IMR-90 (cell line): ENCODE measurements at regions not wholly inside any gene's neighbourhood (a gene's known extent, or its start where the extent isn't known, plus 50 kb on each side); places are given as distances from the start of the nearest gene placed in this dataset.

Experiments used
- ATAC-seq: fragments of 200-7000 bp; cut with Tn5 transposase; 2 replicates; pipeline ENCODE4 v1.9.1; 2020; ENCODE audit warnings: low read depth, mild to moderate bottlenecking, moderate library complexity
- BruUV-seq: library from RNA; stranded (reverse); fragments of 400-500 nt; replicated peaks from 2 replicates; lab custom pipeline; 2021; lab: Mats Ljungman, UMichigan
- CTCF ChIA-PET: fragments of 300-600 bp; formaldehyde crosslinking; extraction: SDS; loops from one replicate; lab custom pipeline; 2021; ENCODE audit warnings: antibody characterized with exemption; lab: Yijun Ruan, JAX
- POLR2A ChIA-PET: fragments of 300-600 bp; sonication (Branson Sonifier 250); formaldehyde crosslinking; loops from one replicate; lab custom pipeline; 2022; ENCODE audit warnings: antibody characterized with exemption; ENCODE audit not compliant: unreplicated experiment; lab: Charles Lee
- DNase-seq: peaks from one replicate; pipeline ENCODE4 v3.0.0; 2013
- H2AFZ ChIP-seq: replicated peaks from 2 replicates; pipeline ENCODE3; 2013; ENCODE audit warnings: low read length, mild to moderate bottlenecking; ENCODE audit not compliant: poor library complexity
- H2AK5ac ChIP-seq: 2 replicates; pipeline ENCODE4 v1.6.1; 2013; ENCODE audit warnings: low read depth, low read length, inconsistent platforms
- H2AK9ac ChIP-seq: replicated peaks from 2 replicates; pipeline ENCODE3; 2013; ENCODE audit warnings: mild to moderate bottlenecking, low read depth, low read length, moderate library complexity; ENCODE audit not compliant: poor library complexity
- H2BK120ac ChIP-seq: 2 replicates; pipeline ENCODE4 v1.6.1; 2013; ENCODE audit warnings: low read depth, low read length, inconsistent platforms
- H2BK15ac ChIP-seq: 3 replicates; pipeline ENCODE4 v1.6.1; 2013; ENCODE audit warnings: low read depth, low read length, inconsistent platforms
- H2BK20ac ChIP-seq: 2 replicates; pipeline ENCODE4 v1.6.1; 2013; ENCODE audit warnings: low read depth, mild to moderate bottlenecking, inconsistent platforms, low read length, moderate library complexity
- H2BK5ac ChIP-seq: 2 replicates; pipeline ENCODE4 v1.6.1; 2013; ENCODE audit warnings: mild to moderate bottlenecking, low read depth, low read length, inconsistent platforms; ENCODE audit not compliant: poor library complexity, severe bottlenecking
- H3K14ac ChIP-seq: replicated peaks from 2 replicates; pipeline ENCODE4 v1.6.1; 2013; ENCODE audit warnings: low read depth, low read length, inconsistent platforms
- H3K18ac ChIP-seq: 2 replicates; pipeline ENCODE4 v1.6.1; 2013; ENCODE audit warnings: low read depth, low read length, control low read depth
- H3K23ac ChIP-seq: 2 replicates; pipeline ENCODE4 v1.6.1; 2013; ENCODE audit warnings: low read depth, low read length, inconsistent platforms
- H3K27ac ChIP-seq: 2 replicates; pipeline ENCODE4 v1.5.1; 2013; ENCODE audit warnings: mild to moderate bottlenecking, control low read depth, low read length; ENCODE audit not compliant: insufficient read depth
- H3K27me3 ChIP-seq: 2 replicates; pipeline ENCODE4 v1.6.1; 2013; ENCODE audit warnings: low read length; ENCODE audit not compliant: control insufficient read depth, insufficient read depth
- H3K36me3 ChIP-seq: 2 replicates; pipeline ENCODE4 v1.6.1; 2013; ENCODE audit warnings: low read length, mixed read lengths; ENCODE audit not compliant: control insufficient read depth, insufficient read depth
- H3K4ac ChIP-seq: 2 replicates; pipeline ENCODE4 v1.6.1; 2013; ENCODE audit warnings: low read depth, low read length, inconsistent platforms
- H3K4me1 ChIP-seq: 2 replicates; pipeline ENCODE4 v1.6.1; 2013; ENCODE audit warnings: low read length, mixed read lengths; ENCODE audit not compliant: control insufficient read depth, insufficient read depth
- H3K4me2 ChIP-seq: 2 replicates; pipeline ENCODE4 v1.6.1; 2013; ENCODE audit warnings: low read depth, mild to moderate bottlenecking, control low read depth, low read length, moderate library complexity
- H3K4me3 ChIP-seq: 2 replicates; pipeline ENCODE4 v1.5.1; 2013; ENCODE audit warnings: low read depth, mild to moderate bottlenecking, control low read depth, low read length, moderate library complexity; ENCODE audit not compliant: insufficient read depth
- H3K56ac ChIP-seq: 2 replicates; pipeline ENCODE4 v1.6.1; 2013; ENCODE audit warnings: low read length, inconsistent platforms; ENCODE audit not compliant: insufficient read depth; ENCODE audit errors: extremely low read depth
- H3K79me1 ChIP-seq, 2 experiments: 2 replicates each; pipeline ENCODE4 v1.6.1; 2013; ENCODE audit warnings: low read length in 2 of 2, inconsistent platforms in 1 of 2, low read depth in 1 of 2
- H3K9ac ChIP-seq: 2 replicates; pipeline ENCODE4 v1.6.1; 2013; ENCODE audit warnings: low read depth, low read length, control low read depth
- H3K9me1 ChIP-seq: 2 replicates; pipeline ENCODE4 v1.6.1; 2013; ENCODE audit warnings: low read length, inconsistent platforms; ENCODE audit not compliant: insufficient read depth
- H3K9me3 ChIP-seq: 2 replicates; pipeline ENCODE4 v1.6.1; 2013; ENCODE audit warnings: low read length; ENCODE audit not compliant: control insufficient read depth, insufficient read depth
- H4K20me1 ChIP-seq: 2 replicates; pipeline ENCODE4 v1.6.1; 2013; ENCODE audit warnings: low read length, inconsistent platforms; ENCODE audit not compliant: insufficient read depth
- H4K5ac ChIP-seq: 2 replicates; pipeline ENCODE4 v1.6.1; 2013; ENCODE audit warnings: mild to moderate bottlenecking, low read depth, low read length, control low read depth
- H4K8ac ChIP-seq, 2 experiments: 2 replicates each; pipeline ENCODE4 v1.6.1; 2013; ENCODE audit warnings: low read depth in 2 of 2, low read length in 2 of 2, control low read depth in 1 of 2, inconsistent platforms in 1 of 2
- H4K91ac ChIP-seq: 2 replicates; pipeline ENCODE4 v1.6.1; 2013; ENCODE audit warnings: low read depth, low read length, inconsistent platforms; ENCODE audit not compliant: insufficient read depth
- CHD1 ChIP-seq: IDR thresholded peaks from 2 replicates; pipeline ENCODE4 v1.6.1; 2012; ENCODE audit warnings: low read depth, low read length, improper control_type of control experiment
- MAFK ChIP-seq: IDR thresholded peaks from 2 replicates; pipeline ENCODE4 v1.6.1; 2012; ENCODE audit warnings: low read depth, low read length, improper control_type of control experiment
- NFE2L2 ChIP-seq: fragments of 150-350 bp; IDR thresholded peaks from 2 replicates; pipeline ENCODE4 v1.6.1; 2016; ENCODE audit warnings: low read depth, mild to moderate bottlenecking, low read length
- RFX5 ChIP-seq: IDR thresholded peaks from 2 replicates; pipeline ENCODE4 v1.8.0; 2012; ENCODE audit warnings: low read depth, mild to moderate bottlenecking, low read length, moderate library complexity
- SMC3 ChIP-seq: fragments of 150-350 bp; IDR thresholded peaks from 2 replicates; pipeline ENCODE4 v1.6.1; 2016; ENCODE audit warnings: low read depth, mild to moderate bottlenecking, antibody characterized with exemption, low read length, moderate library complexity
- WGBS, 2 experiments: methylation state at CpG; one replicate each; pipeline versions ENCODE4 v1.1.5 to v1.1.7; 2013; ENCODE audit warnings: missing lambda C conversion rate in 2 of 2; ENCODE audit not compliant: insufficient read length in 1 of 2; ENCODE audit errors: extremely low coverage in 2 of 2; 5-methylcytosine and 5-hydroxymethylcytosine counted together
- dilution Hi-C: fragments of 300-500 bp; cut with HindIII; formaldehyde crosslinking; loops from one replicate; pipeline ENCODE4 v1.14.3; 2018; ENCODE audit warnings: low sequenced_read_pairs; ENCODE audit not compliant: unreplicated experiment
- in situ Hi-C: fragments of 300-500 bp; cut with MboI; formaldehyde crosslinking; loops from 3 replicates; pipeline ENCODE4 v1.14.3; 2019; ENCODE audit warnings: low sequenced_read_pairs, inconsistent platforms, mixed read lengths
- intact Hi-C: fragments of 100-400 bp; cut with micrococcal nuclease; formaldehyde crosslinking; loops from 2 replicates; pipeline ENCODE4 v1.10.0; 2022
- TF ChIP-seq, protein P1 (sequence below): fragments of 150-350 bp; IDR thresholded peaks from 2 replicates; pipeline ENCODE4 v1.6.1; 2016; ENCODE audit warnings: low read depth, mild to moderate bottlenecking, low read length, moderate library complexity, borderline replicate concordance
- TF ChIP-seq, protein P2 (sequence below): fragments of 150-350 bp; IDR thresholded peaks from 2 replicates; pipeline ENCODE4 v1.6.1; 2017; ENCODE audit warnings: mild to moderate bottlenecking, antibody characterized with exemption, low read length, low read depth

DNA sequence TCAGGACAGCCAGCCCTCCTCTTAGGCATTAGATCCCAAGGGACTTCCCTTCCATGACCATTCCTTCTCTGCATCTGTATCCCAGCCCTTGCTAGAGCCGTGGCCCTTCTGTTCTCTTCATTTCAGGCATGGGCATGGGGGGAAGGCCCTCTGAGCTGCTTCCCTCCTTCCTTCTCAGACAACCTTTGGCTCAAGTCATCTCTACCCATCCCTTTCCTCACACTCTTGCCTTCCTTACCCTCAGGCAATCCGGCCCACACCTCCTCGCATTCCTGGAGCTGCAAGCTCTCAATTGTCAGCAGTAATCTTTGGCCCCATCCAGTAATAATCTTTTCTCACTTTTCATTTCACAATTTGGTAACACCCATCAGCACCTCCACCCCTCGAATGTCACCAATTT lies 426.9 kb upstream of the JARID2 start:
- Histone ChIP-seq H4K8ac (no peak overlapping the region), H3K36me3 (no peaks in the 10 kb centered on the region), H3K18ac (no peak overlapping the region), H3K14ac (no peak overlapping the region), H2AFZ (no peak overlapping the region), H2BK120ac (no peak overlapping the region), H4K20me1 (no peaks in the 10 kb centered on the region), H3K79me1 (no peaks in the 10 kb centered on the region), H2BK15ac (no peak overlapping the region), H4K5ac (no peak overlapping the region), H2BK5ac (no peak overlapping the region), H3K56ac (no peak overlapping the region), H3K27ac (no peak overlapping the region), H2AK5ac (no peak overlapping the region), H3K9me3 (no peaks in the 10 kb centered on the region), H3K4me3 (no peak overlapping the region), H3K9me1 (0 out of 2 replicates have a peak, but pooled peaks cover 5% of the 10 kb centered on the region), H3K9ac (no peak overlapping the region), H3K27me3 (no peaks in the 10 kb centered on the region), H2BK20ac (no peak overlapping the region), H3K4me2 (no peak overlapping the region), H3K4ac (peak overlapping the region; percentile 56; the same call in 1 of the 2 replicates), H3K23ac (no peak overlapping the region), H3K4me1 (peaks cover 4% of the 10 kb centered on the region; the same call in 1 of the 2 replicates), H4K91ac (no peak overlapping the region), H2AK9ac (no peak overlapping the region)
- dilution Hi-C loops, result no loop called here
- in situ Hi-C loops, result no loop called here
- BruUV-seq, result no TSS peak
- no peak for ATAC-seq
- ChIA-PET CTCF (no interaction called here), POLR2A (no interaction called here)
- TF ChIP-seq NFE2L2 (no peak), MAFK (no peak), RFX5 (no peak), CHD1 (no peak), SMC3 (no peak)
- TF ChIP-seq, protein P1, sequence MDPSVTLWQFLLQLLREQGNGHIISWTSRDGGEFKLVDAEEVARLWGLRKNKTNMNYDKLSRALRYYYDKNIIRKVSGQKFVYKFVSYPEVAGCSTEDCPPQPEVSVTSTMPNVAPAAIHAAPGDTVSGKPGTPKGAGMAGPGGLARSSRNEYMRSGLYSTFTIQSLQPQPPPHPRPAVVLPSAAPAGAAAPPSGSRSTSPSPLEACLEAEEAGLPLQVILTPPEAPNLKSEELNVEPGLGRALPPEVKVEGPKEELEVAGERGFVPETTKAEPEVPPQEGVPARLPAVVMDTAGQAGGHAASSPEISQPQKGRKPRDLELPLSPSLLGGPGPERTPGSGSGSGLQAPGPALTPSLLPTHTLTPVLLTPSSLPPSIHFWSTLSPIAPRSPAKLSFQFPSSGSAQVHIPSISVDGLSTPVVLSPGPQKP, result no peak
- TF ChIP-seq, protein P2, sequence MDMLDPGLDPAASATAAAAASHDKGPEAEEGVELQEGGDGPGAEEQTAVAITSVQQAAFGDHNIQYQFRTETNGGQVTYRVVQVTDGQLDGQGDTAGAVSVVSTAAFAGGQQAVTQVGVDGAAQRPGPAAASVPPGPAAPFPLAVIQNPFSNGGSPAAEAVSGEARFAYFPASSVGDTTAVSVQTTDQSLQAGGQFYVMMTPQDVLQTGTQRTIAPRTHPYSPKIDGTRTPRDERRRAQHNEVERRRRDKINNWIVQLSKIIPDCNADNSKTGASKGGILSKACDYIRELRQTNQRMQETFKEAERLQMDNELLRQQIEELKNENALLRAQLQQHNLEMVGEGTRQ, result no peak
- no peak for DNase-seq
- intact Hi-C loops, result no loop called here
- WGBS, 2 experiments, result 85% methylated on average over 2 of the region's 4 CpGs; no CpG with 5 or more reads in 1 of the 2 experiments
